ENCODE measurements at regions not wholly inside any gene's neighbourhood (a gene's known extent, or its start where the extent isn't known, plus 50 kb on each side); places are given as distances from the start of the nearest gene placed in this dataset.

DNA sequence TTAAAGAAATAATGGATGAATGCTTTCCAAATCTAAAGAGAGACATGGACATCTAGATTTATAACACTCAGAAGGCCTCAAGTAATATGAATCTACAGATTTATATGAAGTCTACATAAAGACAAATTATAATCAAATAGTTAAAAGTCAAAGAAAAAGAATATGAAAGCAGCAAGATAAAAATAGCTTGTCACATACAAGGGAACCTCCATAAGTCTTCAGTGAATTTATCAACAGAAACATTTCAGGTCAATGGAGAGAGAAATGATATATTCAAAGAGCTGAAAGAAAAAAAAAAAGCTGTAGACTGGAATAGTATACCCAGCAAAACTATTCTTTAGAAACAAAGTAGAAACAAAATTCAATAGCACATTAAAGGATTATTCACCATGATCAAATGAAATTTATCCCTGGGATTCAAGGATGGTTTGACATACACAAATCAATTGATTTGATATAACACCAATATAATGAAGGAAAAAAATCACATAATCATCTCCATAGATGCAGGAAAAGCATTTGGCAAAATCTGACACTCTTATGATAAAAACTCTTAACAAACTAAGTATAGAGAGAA lies 346.6 kb upstream of the PABPC4L start:
- Mint-ChIP-seq H3K36me3 (ENCODE audit: low read depth) (no peaks in the 10 kb centered on the region), H3K4me1 (ENCODE audit: low read depth) (no peaks in the 10 kb centered on the region), H3K27me3 (ENCODE audit: low read depth) (no peaks in the 10 kb centered on the region), H3K9me3 (peaks cover 19% of the 10 kb centered on the region), H3K27ac (no peak overlapping the region), H3K4me3 (ENCODE audit: low read depth) (no peak overlapping the region)
- intact Hi-C loops (cut with micrococcal nuclease), result no loop called here
- no peak for DNase-seq (ENCODE audit: low spot score)

DNA sequence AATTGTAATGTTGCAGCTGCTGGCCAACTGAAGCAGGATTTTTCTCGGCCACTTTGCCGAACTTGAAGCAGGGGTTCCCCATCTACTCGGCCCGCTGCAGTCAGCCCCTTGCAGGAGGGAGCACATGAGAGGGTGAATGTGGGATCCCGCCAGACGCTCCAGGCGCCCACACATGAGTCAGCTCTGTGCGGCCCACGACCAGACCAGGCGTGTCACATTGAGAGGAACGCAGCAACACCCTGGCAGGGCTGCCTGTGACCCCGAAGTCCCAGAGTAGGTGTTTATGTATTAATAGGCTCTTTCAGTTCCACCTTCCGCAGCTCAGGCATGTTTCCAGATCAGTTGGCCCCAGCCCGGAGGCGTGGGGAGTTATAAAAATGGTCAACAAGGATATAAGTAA lies 344.7 kb upstream of the PABPC4L start:
- H3K36me3 Mint-ChIP-seq (ENCODE audit: low read depth), result no peaks in the 10 kb centered on the region
- peaks cover 19% of the 10 kb centered on the region for H3K9me3 Mint-ChIP-seq
- no peaks in the 10 kb centered on the region for H3K4me1 Mint-ChIP-seq (ENCODE audit: low read depth)
- no peaks in the 10 kb centered on the region for H3K27me3 Mint-ChIP-seq (ENCODE audit: low read depth)
- no peak for DNase-seq (ENCODE audit: low spot score)
- H3K4me3 Mint-ChIP-seq (ENCODE audit: low read depth), result no peak overlapping the region
- H3K27ac Mint-ChIP-seq, result no peak overlapping the region
- intact Hi-C loops (cut with micrococcal nuclease), result no loop called here

- no peak for DNase-seq (ENCODE audit: low spot score)
- intact Hi-C loops (cut with micrococcal nuclease), result no loop called here
- Mint-ChIP-seq H3K4me3 (ENCODE audit: low read depth) (no peak overlapping the region), H3K27me3 (ENCODE audit: low read depth) (no peaks in the 10 kb centered on the region), H3K36me3 (ENCODE audit: low read depth) (no peaks in the 10 kb centered on the region), H3K9me3 (peaks cover 19% of the 10 kb centered on the region), H3K4me1 (ENCODE audit: low read depth) (no peaks in the 10 kb centered on the region), H3K27ac (no peak overlapping the region)
Observed at GRCh38 chr4:134544303-134544770, 342.7 kb upstream of the PABPC4L start.

DNA sequence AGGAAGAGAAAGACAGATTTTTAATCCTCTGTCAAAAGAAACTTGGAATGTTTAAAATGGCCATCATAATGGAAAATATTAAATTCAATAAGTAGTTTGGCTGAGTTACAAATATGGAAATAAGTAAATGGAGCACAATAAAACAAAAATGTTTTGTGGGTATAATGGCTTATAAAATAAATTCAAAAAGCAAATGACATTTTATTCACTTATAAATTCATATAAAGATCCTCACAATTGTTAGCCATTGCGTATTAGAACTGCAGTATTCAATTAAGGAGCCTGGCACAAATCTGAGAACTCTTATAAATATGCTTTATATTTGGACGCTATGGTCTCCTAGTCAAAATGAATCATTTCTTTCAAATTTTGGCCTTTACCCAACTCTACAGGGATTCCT lies 339.0 kb upstream of the PABPC4L start:
- Mint-ChIP-seq H3K27ac (no peak overlapping the region), H3K4me1 (ENCODE audit: low read depth) (no peaks in the 10 kb centered on the region), H3K4me3 (ENCODE audit: low read depth) (no peak overlapping the region), H3K27me3 (ENCODE audit: low read depth) (no peaks in the 10 kb centered on the region), H3K9me3 (peaks cover 3% of the 10 kb centered on the region), H3K36me3 (ENCODE audit: low read depth) (no peaks in the 10 kb centered on the region)
- intact Hi-C loops (cut with micrococcal nuclease), result no loop called here
- DNase-seq (ENCODE audit: low spot score), result no peak

- intact Hi-C loops (cut with micrococcal nuclease), result no loop called here
Observed at GRCh38 chr4:134539729-134540231, 338.2 kb upstream of the PABPC4L start.

DNA sequence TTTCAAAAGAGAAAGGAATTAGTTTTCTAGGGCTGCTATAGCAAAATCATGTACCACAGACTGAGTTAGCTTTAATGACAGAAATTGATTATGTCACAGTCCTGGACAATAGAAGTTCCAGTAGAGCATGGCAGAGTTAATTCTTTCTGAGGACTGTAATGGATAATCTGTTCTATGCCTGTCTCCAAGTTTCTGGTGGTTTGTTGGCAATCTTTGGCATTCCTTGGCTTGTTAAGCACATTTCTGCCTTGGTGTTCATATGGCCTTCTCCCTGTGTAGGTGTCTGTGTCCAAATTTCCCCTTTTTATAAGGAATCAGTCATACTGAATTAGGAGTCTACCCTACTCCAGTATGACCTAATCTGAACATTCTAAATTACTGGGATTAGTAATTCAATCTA lies 336.1 kb upstream of the PABPC4L start:
- H3K4me3 Mint-ChIP-seq (ENCODE audit: low read depth), result no peak overlapping the region
- H3K9me3 Mint-ChIP-seq, result peaks cover 7% of the 10 kb centered on the region

More at GRCh38 chr4:134539729-134540231, 338.2 kb upstream of the PABPC4L start:
- H3K9me3 Mint-ChIP-seq, result peaks cover 3% of the 10 kb centered on the region
- H3K4me3 Mint-ChIP-seq (ENCODE audit: low read depth), result no peak overlapping the region
- no peaks in the 10 kb centered on the region for H3K4me1 Mint-ChIP-seq (ENCODE audit: low read depth)
- H3K36me3 Mint-ChIP-seq (ENCODE audit: low read depth), result no peaks in the 10 kb centered on the region
- H3K27me3 Mint-ChIP-seq (ENCODE audit: low read depth), result no peaks in the 10 kb centered on the region
- no peak for DNase-seq (ENCODE audit: low spot score)
- H3K27ac Mint-ChIP-seq, result no peak overlapping the region

GRCh38 chr4:134533068-134533467 lies 331.5 kb upstream of the PABPC4L start:
- H3K27ac Mint-ChIP-seq, result no peak overlapping the region
- intact Hi-C loops (cut with micrococcal nuclease), result no loop called here
- no peaks in the 10 kb centered on the region for H3K27me3 Mint-ChIP-seq (ENCODE audit: low read depth)
- H3K9me3 Mint-ChIP-seq, result peaks cover 7% of the 10 kb centered on the region
- no peaks in the 10 kb centered on the region for H3K36me3 Mint-ChIP-seq (ENCODE audit: low read depth)
- H3K4me1 Mint-ChIP-seq (ENCODE audit: low read depth), result no peaks in the 10 kb centered on the region
- H3K4me3 Mint-ChIP-seq (ENCODE audit: low read depth), result no peak overlapping the region
- no peak for DNase-seq (ENCODE audit: low spot score)

More for the DNA sequence above, 336.1 kb upstream of the PABPC4L start:
- no peak overlapping the region for H3K27ac Mint-ChIP-seq
- no peaks in the 10 kb centered on the region for H3K4me1 Mint-ChIP-seq (ENCODE audit: low read depth)
- no peak for DNase-seq (ENCODE audit: low spot score)
- H3K27me3 Mint-ChIP-seq (ENCODE audit: low read depth), result no peaks in the 10 kb centered on the region
- H3K36me3 Mint-ChIP-seq (ENCODE audit: low read depth), result no peaks in the 10 kb centered on the region
- intact Hi-C loops (cut with micrococcal nuclease), result no loop called here

GRCh38 chr4:134531013-134531412 lies 329.4 kb upstream of the PABPC4L start:
- Mint-ChIP-seq H3K4me1 (ENCODE audit: low read depth) (no peaks in the 10 kb centered on the region), H3K4me3 (ENCODE audit: low read depth) (no peak overlapping the region), H3K9me3 (peaks cover 3% of the 10 kb centered on the region), H3K36me3 (ENCODE audit: low read depth) (no peaks in the 10 kb centered on the region), H3K27me3 (ENCODE audit: low read depth) (no peaks in the 10 kb centered on the region), H3K27ac (no peak overlapping the region)
- intact Hi-C loops (cut with micrococcal nuclease), result no loop called here
- no peak for DNase-seq (ENCODE audit: low spot score)

- Mint-ChIP-seq H3K27me3 (ENCODE audit: low read depth) (no peaks in the 10 kb centered on the region), H3K36me3 (ENCODE audit: low read depth) (no peaks in the 10 kb centered on the region), H3K4me1 (ENCODE audit: low read depth) (no peaks in the 10 kb centered on the region), H3K27ac (no peak overlapping the region), H3K4me3 (ENCODE audit: low read depth) (no peak overlapping the region), H3K9me3 (peaks cover 2% of the 10 kb centered on the region)
- intact Hi-C loops (cut with micrococcal nuclease), result no loop called here
- DNase-seq (ENCODE audit: low spot score), result no peak
Observed at GRCh38 chr4:134529629-134530028, 328.0 kb upstream of the PABPC4L start.

DNA sequence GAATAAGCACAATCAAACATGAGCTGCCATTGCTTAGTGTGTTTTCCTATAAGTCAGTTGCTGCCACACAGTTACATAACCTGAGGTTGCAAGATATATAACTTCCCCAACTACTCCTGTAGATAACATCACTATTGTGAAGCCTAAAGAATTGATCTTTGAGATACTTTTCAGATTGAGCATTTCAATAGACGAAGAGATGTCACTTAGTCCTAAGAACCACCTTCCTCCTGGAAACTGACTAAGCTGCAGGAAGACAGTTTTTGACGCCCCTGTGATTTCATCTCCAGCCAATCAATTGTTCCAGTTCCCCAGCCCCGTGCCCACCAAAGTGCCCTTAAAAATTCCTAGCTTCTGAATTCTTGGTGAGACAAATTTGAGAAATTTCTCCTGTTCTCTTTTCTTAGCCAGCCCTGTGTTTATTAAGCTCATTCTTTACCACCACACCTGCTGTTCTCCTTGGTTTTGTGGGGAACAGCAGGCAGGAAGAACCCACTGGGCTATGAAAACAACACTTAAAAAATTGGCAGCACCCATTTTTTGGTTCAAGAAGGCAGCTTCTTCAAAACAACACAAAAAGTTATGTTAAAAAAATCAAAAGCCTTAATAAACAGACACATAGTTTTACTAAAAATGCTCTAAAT lies 317.1 kb upstream of the PABPC4L start:
- no peak for DNase-seq (ENCODE audit: low spot score)
- H3K4me3 Mint-ChIP-seq (ENCODE audit: low read depth), result no peak overlapping the region
- H3K36me3 Mint-ChIP-seq (ENCODE audit: low read depth), result no peaks in the 10 kb centered on the region
- intact Hi-C loops (cut with micrococcal nuclease), result no loop called here
- no peaks in the 10 kb centered on the region for H3K9me3 Mint-ChIP-seq
- no peak overlapping the region for H3K27ac Mint-ChIP-seq
- H3K4me1 Mint-ChIP-seq (ENCODE audit: low read depth), result no peaks in the 10 kb centered on the region
- no peaks in the 10 kb centered on the region for H3K27me3 Mint-ChIP-seq (ENCODE audit: low read depth)

DNA sequence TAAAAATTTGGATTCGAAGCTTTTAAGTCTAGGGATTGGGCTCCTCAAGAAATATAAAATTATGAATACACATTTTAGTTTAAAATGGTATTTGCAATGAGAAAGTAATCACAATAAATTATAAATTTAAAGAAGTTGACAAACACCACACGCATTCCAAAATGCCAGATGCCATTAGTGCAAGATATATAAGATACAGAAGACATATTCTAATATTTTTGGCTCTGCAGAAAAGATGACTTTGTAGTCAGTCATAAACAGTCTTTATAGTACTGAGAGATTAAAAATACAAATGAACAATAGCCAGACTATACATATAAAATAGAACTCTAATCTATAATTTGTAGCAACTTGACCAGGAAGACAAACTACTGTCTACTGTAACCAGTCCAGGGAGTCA lies 309.0 kb upstream of the PABPC4L start:
- Mint-ChIP-seq H3K36me3 (ENCODE audit: low read depth) (no peaks in the 10 kb centered on the region), H3K9me3 (no peaks in the 10 kb centered on the region), H3K27ac (no peak overlapping the region), H3K4me3 (ENCODE audit: low read depth) (no peak overlapping the region), H3K27me3 (ENCODE audit: low read depth) (no peaks in the 10 kb centered on the region), H3K4me1 (ENCODE audit: low read depth) (no peaks in the 10 kb centered on the region)
- no peak for DNase-seq (ENCODE audit: low spot score)
- intact Hi-C loops (cut with micrococcal nuclease), result no loop called here

DNA sequence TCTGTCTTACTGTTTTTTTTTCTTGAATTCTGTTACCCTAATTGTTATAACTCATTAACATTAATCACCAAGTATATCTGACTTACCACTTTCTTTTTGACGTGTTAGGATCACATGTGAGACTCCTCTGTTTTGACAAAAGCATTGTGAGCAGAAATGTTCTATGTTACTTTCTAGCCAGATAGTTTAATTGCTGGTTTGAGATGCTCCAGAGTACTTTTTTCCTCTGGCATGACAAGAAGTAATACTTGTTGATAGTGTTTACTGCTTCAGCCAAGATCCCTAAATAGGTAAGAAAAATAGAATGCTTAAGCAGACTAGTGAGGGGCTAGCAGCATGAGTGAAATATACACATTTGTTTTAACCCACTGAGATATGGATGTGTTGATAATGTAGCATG lies 303.9 kb upstream of the PABPC4L start:
- no peaks in the 10 kb centered on the region for H3K27me3 Mint-ChIP-seq (ENCODE audit: low read depth)
- no peaks in the 10 kb centered on the region for H3K36me3 Mint-ChIP-seq (ENCODE audit: low read depth)
- no peak overlapping the region for H3K27ac Mint-ChIP-seq
- intact Hi-C loops (cut with micrococcal nuclease), result no loop called here
- H3K4me3 Mint-ChIP-seq (ENCODE audit: low read depth), result no peak overlapping the region
- DNase-seq (ENCODE audit: low spot score), result no peak
- no peaks in the 10 kb centered on the region for H3K9me3 Mint-ChIP-seq
- no peaks in the 10 kb centered on the region for H3K4me1 Mint-ChIP-seq (ENCODE audit: low read depth)

DNA sequence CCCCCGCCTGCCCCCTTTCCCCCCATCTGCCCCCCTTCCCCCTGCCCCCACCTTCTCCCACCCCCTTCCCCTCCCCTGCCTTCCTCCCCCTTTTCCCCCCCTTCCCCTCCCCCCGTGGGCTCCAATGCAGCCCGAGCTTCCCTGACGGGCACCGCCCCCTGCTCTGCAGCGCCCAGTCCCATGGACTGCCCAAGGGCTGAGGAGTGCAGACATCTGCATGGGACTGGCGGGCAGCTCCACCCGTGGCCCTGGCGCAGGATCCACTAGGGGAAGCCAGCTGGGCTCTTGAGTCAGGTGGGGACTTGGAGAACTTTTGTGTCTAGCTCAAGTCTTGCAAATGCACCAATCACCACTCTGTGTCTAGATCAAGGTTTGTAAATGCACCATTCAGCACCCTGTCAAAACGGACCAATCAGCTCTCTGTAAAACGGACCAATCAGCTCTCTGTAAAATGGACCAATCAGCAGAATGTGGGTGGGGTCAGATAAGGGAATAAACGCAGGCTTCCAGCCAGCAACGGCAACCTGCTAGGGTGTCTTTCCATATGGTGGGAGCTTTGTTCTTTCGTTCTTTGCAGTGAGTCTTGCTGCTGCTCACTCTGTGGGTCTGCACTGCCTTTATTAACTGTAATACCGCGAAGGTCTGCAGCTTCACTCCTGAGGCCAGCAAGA lies 300.5 kb upstream of the PABPC4L start:
- DNase-seq (ENCODE audit: low spot score), result no peak
- no peaks in the 10 kb centered on the region for H3K4me1 Mint-ChIP-seq (ENCODE audit: low read depth)
- intact Hi-C loops (cut with micrococcal nuclease), result no loop called here
- H3K27me3 Mint-ChIP-seq (ENCODE audit: low read depth), result no peaks in the 10 kb centered on the region
- no peak overlapping the region for H3K4me3 Mint-ChIP-seq (ENCODE audit: low read depth)
- no peak overlapping the region for H3K27ac Mint-ChIP-seq
- no peaks in the 10 kb centered on the region for H3K36me3 Mint-ChIP-seq (ENCODE audit: low read depth)
- H3K9me3 Mint-ChIP-seq, result no peaks in the 10 kb centered on the region
